AG10803 (cell line): ENCODE measurements at regions not wholly inside any gene's neighbourhood (a gene's known extent, or its start where the extent isn't known, plus 50 kb on each side); places are given as distances from the start of the nearest gene placed in this dataset.
A peak's percentile ranks its signal among the peaks of the same experiment; 100 is the strongest.

Source experiments
- DNase-seq: peaks from one replicate; pipeline ENCODE4 v3.0.0; 2010; ENCODE audit warnings: low read depth
- H3K4me3 ChIP-seq: 2 replicates; pipeline ENCODE4 v1.5.1; 2011; ENCODE audit warnings: mild to moderate bottlenecking, low read length, control low read depth
- TF ChIP-seq, protein P1 (sequence below): conservative IDR thresholded peaks from 2 replicates; pipeline ENCODE4 v1.5.1; 2011; ENCODE audit warnings: mild to moderate bottlenecking, low read length, control low read depth, inconsistent platforms

DNA sequence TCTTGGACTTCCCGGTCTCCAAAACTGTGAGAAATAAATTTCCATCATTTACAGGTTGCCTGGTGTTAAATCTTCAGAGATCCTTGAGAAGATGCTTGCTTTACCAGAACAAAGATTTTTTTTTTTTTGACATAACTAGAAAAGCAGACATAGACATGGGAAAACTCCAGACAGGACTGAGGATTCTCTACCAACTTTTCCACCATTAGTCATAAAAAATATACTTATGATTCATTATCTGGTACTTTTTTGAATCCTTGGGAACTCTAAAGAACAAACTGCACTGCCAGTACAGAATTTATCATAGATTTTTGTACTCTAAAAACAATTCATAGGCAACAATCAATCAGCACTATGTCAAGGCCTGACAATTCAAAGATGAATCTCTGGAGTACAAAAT lies 487.6 kb downstream of the EFNB2 start:
- TF ChIP-seq, protein P1, sequence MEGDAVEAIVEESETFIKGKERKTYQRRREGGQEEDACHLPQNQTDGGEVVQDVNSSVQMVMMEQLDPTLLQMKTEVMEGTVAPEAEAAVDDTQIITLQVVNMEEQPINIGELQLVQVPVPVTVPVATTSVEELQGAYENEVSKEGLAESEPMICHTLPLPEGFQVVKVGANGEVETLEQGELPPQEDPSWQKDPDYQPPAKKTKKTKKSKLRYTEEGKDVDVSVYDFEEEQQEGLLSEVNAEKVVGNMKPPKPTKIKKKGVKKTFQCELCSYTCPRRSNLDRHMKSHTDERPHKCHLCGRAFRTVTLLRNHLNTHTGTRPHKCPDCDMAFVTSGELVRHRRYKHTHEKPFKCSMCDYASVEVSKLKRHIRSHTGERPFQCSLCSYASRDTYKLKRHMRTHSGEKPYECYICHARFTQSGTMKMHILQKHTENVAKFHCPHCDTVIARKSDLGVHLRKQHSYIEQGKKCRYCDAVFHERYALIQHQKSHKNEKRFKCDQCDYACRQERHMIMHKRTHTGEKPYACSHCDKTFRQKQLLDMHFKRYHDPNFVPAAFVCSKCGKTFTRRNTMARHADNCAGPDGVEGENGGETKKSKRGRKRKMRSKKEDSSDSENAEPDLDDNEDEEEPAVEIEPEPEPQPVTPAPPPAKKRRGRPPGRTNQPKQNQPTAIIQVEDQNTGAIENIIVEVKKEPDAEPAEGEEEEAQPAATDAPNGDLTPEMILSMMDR = no peak
- DNase-seq = no peak

DNA sequence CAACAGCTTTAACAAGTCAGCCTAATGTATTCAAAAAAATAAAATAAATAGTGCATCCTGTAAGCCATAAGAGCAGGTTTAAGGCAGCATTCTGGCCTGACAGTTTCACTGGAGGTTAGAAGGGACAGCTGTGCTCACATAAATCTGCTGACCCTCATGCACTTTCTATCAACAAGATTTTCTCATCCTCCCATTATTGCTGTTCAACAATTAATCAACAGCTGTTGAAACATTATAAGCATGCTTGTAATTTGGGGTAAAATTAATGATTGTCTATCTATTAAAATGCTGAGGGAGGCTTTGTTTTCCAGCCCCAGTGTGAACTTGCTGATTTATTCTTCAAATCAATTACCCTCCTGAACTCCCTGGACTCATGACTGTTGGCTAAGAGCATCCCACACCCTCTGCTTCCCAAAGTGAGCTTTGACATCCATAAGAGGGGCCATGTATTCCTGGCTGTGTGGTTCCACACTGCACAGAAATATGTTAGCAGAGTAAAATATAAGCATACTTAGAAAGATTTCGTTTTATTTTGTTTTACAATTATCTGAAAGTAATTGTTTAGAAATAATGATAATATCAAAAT lies 492.4 kb downstream of the EFNB2 start:
- DNase-seq = no peak
- TF ChIP-seq, protein P1 = no peak
- no peak overlapping the region for H3K4me3 ChIP-seq

More for the DNA sequence above, 487.6 kb downstream of the EFNB2 start:
- no peak overlapping the region for H3K4me3 ChIP-seq

DNA sequence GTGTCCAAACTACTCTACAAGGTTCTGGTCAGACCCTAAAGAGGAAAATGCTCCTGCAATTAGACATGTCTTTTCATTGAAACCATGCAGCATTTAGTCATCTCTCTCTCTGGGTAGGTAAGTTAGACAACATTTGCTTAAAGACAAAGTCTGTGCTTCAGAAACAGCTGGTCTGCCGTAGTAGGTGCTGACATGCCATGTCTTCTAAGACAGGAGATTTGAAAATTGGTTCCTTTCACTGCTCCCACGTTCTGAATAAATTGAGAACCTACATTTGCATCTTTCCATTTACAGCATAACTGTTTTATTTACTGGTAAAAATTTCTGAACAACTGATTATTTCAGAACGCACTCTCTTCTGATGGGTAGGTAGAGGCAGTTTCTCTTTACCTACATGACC lies 494.0 kb downstream of the EFNB2 start:
- TF ChIP-seq, protein P1 = no peak
- DNase-seq = no peak
- H3K4me3 ChIP-seq = no peak overlapping the region

DNA sequence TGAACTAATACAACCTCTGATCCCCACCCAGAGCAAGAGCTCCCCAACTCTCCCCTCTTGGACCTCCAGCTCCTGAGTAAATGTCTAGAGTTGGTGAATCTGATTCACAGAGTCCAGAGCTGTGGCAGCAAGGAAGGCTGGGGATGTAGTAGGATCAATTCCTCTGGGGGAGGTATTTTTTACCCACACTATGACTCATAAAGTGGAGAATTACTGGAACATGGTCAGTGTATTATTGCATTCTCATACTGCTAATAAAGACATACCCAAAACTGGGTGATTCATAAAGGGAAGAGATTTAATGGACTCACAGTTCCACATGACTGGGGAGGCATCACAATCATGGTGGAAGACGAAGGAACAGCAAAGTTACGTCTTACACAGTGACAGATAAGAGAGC lies 496.7 kb downstream of the EFNB2 start:
- DNase-seq = peak; percentile 84
- H3K4me3 ChIP-seq = no peak overlapping the region
- TF ChIP-seq, protein P1 = no peak

DNA sequence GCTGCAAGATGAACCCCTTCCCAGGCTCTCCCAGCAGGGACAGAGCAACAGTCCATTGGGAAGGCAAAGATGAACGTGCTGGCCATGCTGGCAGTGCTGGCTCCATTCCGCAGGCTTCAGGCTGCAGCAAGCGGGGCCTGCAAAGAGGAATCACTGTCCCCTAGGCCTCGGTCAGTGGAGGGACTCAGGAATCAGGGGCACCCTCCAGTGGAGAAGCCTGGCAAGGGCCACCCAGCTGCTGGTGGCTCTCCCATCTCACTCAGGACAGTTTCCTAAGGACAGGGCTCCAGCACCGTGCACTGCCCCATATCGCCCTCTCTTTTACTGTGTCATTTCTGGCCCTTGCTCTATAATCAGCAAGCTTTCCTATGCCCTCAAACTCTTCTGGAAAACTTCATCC lies 498.6 kb downstream of the EFNB2 start:
- no peak for DNase-seq
- TF ChIP-seq, protein P1 = no peak
- no peak overlapping the region for H3K4me3 ChIP-seq

DNA sequence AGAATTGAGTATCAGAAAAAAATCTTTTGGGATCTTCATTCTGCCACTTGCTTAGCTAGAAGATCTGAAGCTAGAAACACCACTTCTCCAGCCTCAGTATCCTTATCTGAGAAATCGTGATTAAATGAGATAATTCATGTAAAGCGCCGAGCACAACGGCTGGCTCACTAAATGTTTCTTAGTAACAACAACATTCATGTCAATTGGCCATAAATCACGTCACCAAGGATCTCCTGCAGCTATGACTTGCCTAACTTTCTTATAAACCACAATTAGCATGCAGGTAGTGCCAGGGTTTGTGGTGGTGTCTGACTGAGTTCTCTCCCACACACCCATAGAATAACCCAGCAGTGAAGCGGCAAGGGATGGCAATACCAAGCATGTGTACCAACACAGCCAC lies 501.3 kb downstream of the EFNB2 start:
- H3K4me3 ChIP-seq = no peak overlapping the region
- TF ChIP-seq, protein P1 = no peak
- peak; percentile 56 for DNase-seq

DNA sequence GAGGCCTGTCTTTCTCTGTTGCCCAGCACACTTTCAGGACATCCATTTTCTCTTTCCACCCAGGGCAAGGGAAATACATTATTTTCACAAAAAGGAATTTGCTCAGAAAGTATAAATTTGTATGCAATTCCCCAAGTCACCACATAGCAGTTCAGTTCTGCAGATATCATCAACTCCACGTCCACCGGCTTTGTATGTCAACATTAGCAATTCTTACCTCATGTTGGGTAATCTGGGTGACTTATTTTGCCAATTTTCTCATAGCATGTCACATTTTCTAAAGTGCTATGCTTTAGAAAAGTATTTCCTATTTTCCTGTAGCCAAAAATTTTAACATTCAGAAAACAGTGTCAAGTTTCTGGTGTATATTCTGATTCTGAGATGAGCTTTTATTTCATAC lies 501.8 kb downstream of the EFNB2 start:
- TF ChIP-seq, protein P1 = peak; percentile 55
- DNase-seq = peak; percentile 85
- H3K4me3 ChIP-seq = no peak overlapping the region
